Heart left ventricle (tissue), 16 donors: ENCODE measurements at regions not wholly inside any gene's neighbourhood (a gene's known extent, or its start where the extent isn't known, plus 50 kb on each side); places are given as distances from the start of the nearest gene placed in this dataset.

Experiments
- ATAC-seq, 4 donors: fragments of 200-7000 bp; cut with Tn5 transposase; one replicate each; pipeline ENCODE4 v1.9.1; 2020 to 2022; ENCODE audit warnings: moderate library complexity in 4 of 4, mild to moderate bottlenecking in 3 of 4, moderate number of reproducible peaks in 1 of 4
- DNase-seq, 5 donors: peaks; one replicate each; pipeline ENCODE4 v3.0.0-alpha.2; 2020
- H3K27ac ChIP-seq, 12 donors: fragments of 200-600 bp; sonication (generic) in 4 of 12; one replicate each; pipeline versions ENCODE4 v1.5.0 to v1.8.0; 2016 to 2022; ENCODE audit warnings: mild to moderate bottlenecking in 2 of 12
- H3K27me3 ChIP-seq, 9 donors: fragments of 200-600 bp; sonication (generic) in 2 of 9; one replicate each; pipeline versions ENCODE4 v1.5.1 to v1.8.0; 2016 to 2022; ENCODE audit warnings: mild to moderate bottlenecking in 3 of 9
- H3K36me3 ChIP-seq, 9 donors: fragments of 200-600 bp; sonication (generic) in 2 of 9; one replicate each; pipeline versions ENCODE4 v1.5.0 to v1.8.0; 2018 to 2022; ENCODE audit warnings: mild to moderate bottlenecking in 2 of 9
- H3K4me1 ChIP-seq, 12 donors: fragments of 200-600 bp; sonication (generic) in 4 of 12; one replicate each; pipeline versions ENCODE4 v1.5.0 to v1.8.0; 2016 to 2022; ENCODE audit warnings: mild to moderate bottlenecking in 3 of 12
- H3K4me3 ChIP-seq, 12 donors: fragments of 200-600 bp; sonication (generic) in 4 of 12; one replicate each; pipeline versions ENCODE4 v1.5.0 to v1.8.0; 2017 to 2022; ENCODE audit warnings: mild to moderate bottlenecking in 9 of 12, moderate library complexity in 4 of 12
- H3K9me3 ChIP-seq, 12 donors: fragments of 200-600 bp; sonication (generic) in 4 of 12; one replicate each; pipeline versions ENCODE4 v1.5.0 to v1.8.0; 2016 to 2022; ENCODE audit warnings: mild to moderate bottlenecking in 1 of 12
- POLR2A ChIP-seq, 2 donors: fragments of 450-650 bp; IDR thresholded peaks; one replicate each; pipeline ENCODE4 v1.6.1; 2017; ENCODE audit warnings: antibody characterized with exemption in 2 of 2, mild to moderate bottlenecking in 2 of 2, moderate library complexity in 2 of 2
- WGBS, 4 donors: extraction: QIAGEN DNeasy Blood & Tissue Kit in 2 of 4; methylation state at CpG; one replicate each; pipeline versions ENCODE4 v1.1.5 to v1.1.7; 2013 to 2018; 5-methylcytosine and 5-hydroxymethylcytosine counted together
- intact Hi-C, 10 donors: fragments of 100-400 bp; cut with DNase I; formaldehyde crosslinking; loops; one replicate each; pipeline versions ENCODE4 v1.11.1 to v1.14.2; 2022
- TF ChIP-seq, protein P1 (sequence below), 12 donors: fragments of 200-600 bp; sonication (generic) in 4 of 12; IDR thresholded peaks; one replicate each; pipeline versions ENCODE4 v1.5.0 to v1.8.0; 2018 to 2022; ENCODE audit warnings: antibody characterized with exemption in 12 of 12, mild to moderate bottlenecking in 5 of 12
- donor health status: ischemic (EF 13 %, LVEDD 7.1; RV severe dilation, severe dysfunction).
- donor health status: healthy with polysubstance abuse.
- donor health status: DM: no; HTN: yes; CAD: no.
- donor health status: DM: no; HTN: no; CAD: no.
- donor health status: ischemic (EF 25% LVEDD 6.9; RV normal size, moderate dysfunction).
- donor health status: ischemic (EF 25% LVEDD 5.7; RV mildly dilated, moderate dysfunction).
- donor health status: healthy.
- donor health status: DM: yes; HTN: yes; CAD: no.
- donor health status: ischemic (EF 35%, LVEDD 5.7; RV mildly dilated, moderate dysfunction).
- donor health status: nonischemic (EF 11% LVEDD 7.7; RV severe dilation, severe dysfunction).
- donor health status: DM: yes; HTN: yes; CAD: no.
- donor health status: PGD.
- donor health status: ischemic (EF 29% LVEDD 5.4; RV normal size, mild dysfunction).
- donor health status: nonischemic (EF 23%, LVEDD 6.1; RV moderate dilation, normal function).

DNA sequence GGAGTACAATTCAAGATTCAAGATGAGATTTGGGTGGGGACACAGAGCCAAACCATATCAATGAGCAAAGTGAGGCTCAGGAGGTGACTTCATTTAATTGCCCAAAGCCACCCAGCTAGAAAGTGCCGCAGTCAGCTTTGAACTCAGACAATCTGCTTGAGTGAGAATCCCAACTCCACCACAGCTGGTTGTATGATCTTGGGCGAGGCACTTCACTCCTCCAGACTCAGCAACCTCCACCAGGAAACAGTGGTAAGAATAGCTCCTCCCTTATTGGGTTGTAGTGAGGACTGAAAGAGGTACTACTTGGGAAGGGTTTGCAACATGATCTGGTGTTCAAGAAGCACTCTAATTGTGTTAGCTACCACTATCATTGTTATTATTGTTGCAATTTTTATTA, 129.2 kb upstream of the RFLNA start:
- TF ChIP-seq, protein P1, sequence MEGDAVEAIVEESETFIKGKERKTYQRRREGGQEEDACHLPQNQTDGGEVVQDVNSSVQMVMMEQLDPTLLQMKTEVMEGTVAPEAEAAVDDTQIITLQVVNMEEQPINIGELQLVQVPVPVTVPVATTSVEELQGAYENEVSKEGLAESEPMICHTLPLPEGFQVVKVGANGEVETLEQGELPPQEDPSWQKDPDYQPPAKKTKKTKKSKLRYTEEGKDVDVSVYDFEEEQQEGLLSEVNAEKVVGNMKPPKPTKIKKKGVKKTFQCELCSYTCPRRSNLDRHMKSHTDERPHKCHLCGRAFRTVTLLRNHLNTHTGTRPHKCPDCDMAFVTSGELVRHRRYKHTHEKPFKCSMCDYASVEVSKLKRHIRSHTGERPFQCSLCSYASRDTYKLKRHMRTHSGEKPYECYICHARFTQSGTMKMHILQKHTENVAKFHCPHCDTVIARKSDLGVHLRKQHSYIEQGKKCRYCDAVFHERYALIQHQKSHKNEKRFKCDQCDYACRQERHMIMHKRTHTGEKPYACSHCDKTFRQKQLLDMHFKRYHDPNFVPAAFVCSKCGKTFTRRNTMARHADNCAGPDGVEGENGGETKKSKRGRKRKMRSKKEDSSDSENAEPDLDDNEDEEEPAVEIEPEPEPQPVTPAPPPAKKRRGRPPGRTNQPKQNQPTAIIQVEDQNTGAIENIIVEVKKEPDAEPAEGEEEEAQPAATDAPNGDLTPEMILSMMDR (IDR thresholded peaks at IDR 0.05), result no peak
- WGBS, 4 donors, result 80 to 88% (median 84%) methylated on average over 2 of the region's 2 CpGs
- ATAC-seq (no peak), DNase-seq (no peak)
- no peak overlapping the region for H3K27ac ChIP-seq
- H3K27me3 ChIP-seq, result no peaks in the 10 kb centered on the region
- H3K9me3 ChIP-seq, result no peaks in the 10 kb centered on the region
- no peak overlapping the region for H3K4me3 ChIP-seq
- intact Hi-C loops, result no loop called here
- no peaks in the 10 kb centered on the region for H3K4me1 ChIP-seq
- no peaks in the 10 kb centered on the region for H3K36me3 ChIP-seq

DNA sequence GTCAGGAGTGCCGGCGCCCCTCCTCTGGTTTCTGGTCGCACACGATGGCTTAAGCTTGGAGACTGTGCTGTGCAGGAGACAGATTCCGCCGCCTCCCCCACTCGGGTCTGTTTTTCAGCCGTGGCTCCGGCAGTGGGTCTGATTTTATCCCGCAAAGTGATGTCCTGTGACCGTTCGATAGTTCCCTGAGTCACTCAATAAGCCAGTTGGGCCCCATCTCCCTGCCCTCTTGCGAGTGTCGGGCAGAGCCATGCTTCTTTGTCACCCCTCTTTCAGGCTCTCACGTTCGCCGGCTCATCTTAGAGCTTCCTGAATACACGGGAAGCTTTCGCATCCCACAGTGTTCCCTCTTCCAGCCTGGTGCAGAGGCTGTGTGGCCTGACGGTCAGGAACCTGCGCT, 127.8 kb upstream of the RFLNA start:
- intact Hi-C loops, result no loop called here
- no peak overlapping the region for H3K4me3 ChIP-seq
- TF ChIP-seq POLR2A (IDR thresholded peaks at IDR 0.05), result no peak
- TF ChIP-seq, protein P1 (IDR thresholded peaks at IDR 0.05), result no peak

DNA sequence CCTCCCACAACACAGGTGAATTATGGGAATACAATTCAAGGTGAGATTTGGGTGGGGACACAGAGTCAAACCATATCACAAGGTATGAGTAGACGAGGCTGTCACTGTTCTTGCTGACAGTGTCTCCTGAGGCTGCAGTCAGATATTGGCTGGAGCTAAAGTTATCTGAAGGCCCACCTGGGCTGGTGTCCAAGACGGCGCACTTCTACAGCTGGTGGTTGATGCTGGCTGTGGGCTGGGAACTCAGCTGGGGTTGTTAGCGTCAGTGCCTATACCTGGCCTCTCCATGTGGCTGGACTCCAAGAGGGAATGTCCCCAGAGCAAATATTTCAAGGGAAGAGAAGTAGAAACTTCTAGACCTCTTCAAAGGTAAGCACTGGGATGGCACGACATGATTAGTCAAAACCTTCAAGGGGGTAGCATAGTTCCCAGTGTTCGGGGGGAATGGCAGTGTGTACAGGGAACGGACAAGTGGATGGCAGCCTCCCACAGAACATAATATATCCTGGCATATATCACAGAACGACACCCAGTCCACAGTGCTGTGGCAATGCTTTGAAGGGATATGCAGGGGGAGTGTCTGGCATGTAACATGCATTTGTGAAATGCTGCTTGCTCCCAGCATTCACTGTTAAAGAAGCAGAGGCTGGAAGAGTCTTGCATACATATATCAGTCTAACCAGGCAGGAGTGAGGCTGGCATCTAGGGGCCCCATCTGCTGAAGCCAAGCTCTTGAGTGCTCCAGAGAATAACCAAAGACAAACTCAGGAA, 126.7 kb upstream of the RFLNA start:
- Histone ChIP-seq H3K27me3 (no peaks in the 10 kb centered on the region), H3K27ac (no peak overlapping the region), H3K4me1 (peaks cover 0 to 8% (median 0%) of the 10 kb centered on the region in 12 donors), H3K9me3 (no peaks in the 10 kb centered on the region), H3K4me3 (no peak overlapping the region), H3K36me3 (no peaks in the 10 kb centered on the region)
- ATAC-seq (peak in 2 of 4 donors; percentile 36 to 58), DNase-seq (no peak)
- TF ChIP-seq POLR2A (IDR thresholded peaks at IDR 0.05), result no peak
- TF ChIP-seq, protein P1 (IDR thresholded peaks at IDR 0.05), result no peak
- WGBS, 4 donors, result 51 to 72% (median 69%) methylated on average over 8 of the region's 8 CpGs
- intact Hi-C loops, result no loop called here

More for the DNA sequence above, 127.8 kb upstream of the RFLNA start:
- Histone ChIP-seq H3K9me3 (no peaks in the 10 kb centered on the region), H3K27ac (no peak overlapping the region), H3K27me3 (no peaks in the 10 kb centered on the region), H3K36me3 (no peaks in the 10 kb centered on the region), H3K4me1 (peaks cover 0 to 7% (median 0%) of the 10 kb centered on the region in 12 donors)
- WGBS, 4 donors, result 86 to 91% (median 90%) methylated on average over 21 of the region's 21 CpGs
- DNase-seq, result no peak
- no peak for ATAC-seq

DNA sequence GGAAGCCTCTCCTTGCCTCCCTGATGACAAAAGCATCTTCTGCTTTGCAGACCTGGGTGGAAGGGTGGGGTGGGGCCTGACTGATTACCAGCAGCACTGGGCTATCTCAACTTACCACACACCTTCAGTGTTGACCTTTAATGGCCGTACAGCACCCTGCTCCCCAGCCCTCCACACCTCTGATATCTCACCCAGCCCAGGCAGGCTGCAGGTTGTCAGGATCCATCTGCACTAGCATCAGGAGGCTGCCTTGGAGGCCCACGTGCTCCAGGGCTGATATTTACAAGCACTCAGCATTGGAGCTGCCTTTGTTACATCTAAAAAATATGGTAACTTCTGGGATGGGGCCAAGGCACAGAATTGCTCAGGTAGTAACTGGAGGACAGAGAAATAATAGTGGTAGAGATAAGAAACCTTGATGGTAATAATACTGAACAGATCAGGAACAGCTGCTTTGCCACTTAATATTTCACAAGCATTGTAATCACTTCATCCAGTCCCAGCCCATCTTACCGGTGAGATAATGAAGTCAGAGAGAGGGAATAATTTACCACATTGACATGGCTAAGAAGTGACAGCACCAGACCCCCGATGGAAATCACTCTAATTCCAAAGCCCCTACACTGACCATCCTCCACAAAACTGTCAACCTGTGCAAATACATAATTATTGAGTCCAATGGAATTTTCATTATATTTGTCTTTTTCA, 125.2 kb upstream of the RFLNA start:
- intact Hi-C loops, result no loop called here
- Histone ChIP-seq H3K27ac (no peak overlapping the region), H3K4me3 (no peak overlapping the region), H3K4me1 (peaks cover 0 to 8% (median 0%) of the 10 kb centered on the region in 12 donors), H3K36me3 (no peaks in the 10 kb centered on the region), H3K27me3 (no peaks in the 10 kb centered on the region), H3K9me3 (no peaks in the 10 kb centered on the region)
- no peak for ATAC-seq
- 66 to 73% (median 71%) methylated on average over 3 to 4 of the region's 4 CpGs for WGBS, 4 donors
- TF ChIP-seq, protein P1 (IDR thresholded peaks at IDR 0.05), result no peak
- no peak for TF ChIP-seq POLR2A (IDR thresholded peaks at IDR 0.05)
- no peak for DNase-seq
